ENCODE measurements at regions not wholly inside any gene's neighbourhood (a gene's known extent, or its start where the extent isn't known, plus 50 kb on each side); places are given as distances from the start of the nearest gene placed in this dataset.
"Not testable (repeated sequence)": the region's sequence is repeated elsewhere in the genome, so short reads cannot be mapped to it uniquely, and the experiment has no call there.

DNA sequence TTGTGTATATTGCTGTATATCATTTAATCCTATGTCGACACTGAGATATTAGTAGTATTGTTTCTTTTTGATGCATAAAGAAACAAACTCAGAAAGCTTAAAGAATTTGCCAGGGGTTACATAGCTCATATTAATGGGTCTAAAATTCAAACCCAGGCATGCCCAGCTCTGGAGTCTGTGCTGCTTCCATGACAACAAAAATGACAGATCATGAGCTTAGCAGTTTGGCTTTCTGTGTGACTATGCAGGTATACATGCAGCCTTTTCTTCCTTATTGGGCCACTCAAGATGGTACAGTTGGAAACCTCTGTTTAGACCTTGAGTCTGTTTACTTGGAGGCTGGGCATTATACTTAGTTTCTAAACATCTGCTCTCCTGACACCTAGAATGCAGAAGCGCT, 220.5 kb upstream of the TENM4 start:
- DNase-seq (ENCODE audit: low read depth), result no peak

DNA sequence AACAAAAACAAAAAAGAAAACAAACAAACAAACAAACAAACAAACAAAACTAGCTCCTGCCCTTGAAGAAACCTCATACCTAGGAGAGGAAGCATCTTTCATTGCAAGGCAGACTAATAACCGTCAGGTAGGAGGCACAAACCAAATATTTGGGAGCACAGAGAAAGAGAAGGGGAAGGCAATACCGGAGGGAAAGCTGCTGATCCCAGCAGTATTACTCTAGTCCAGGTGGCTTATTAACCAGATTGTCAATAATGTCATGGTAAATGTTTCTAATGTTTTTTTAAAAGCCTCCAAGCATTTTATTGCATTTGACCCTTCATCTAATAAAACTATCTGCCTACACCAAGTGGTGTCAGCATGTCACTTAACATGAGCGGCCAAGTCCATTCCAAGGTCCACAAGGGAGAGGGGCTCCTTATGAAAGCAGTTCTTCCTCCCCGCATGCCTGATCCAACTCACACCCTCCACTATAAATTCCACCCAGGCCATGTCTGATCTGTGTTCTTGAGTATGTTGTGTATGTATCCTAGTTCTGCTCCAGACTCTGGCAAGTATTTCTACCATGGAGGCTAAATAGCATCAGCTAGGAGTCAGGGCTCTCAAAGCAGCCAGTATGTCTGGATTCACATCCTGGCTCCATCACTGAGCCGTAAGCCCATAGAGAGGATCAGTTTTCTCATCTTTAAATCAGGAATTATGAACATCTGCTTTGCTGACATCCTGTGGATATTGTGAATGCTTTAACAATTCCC, 208.1 kb upstream of the TENM4 start:
- no peak for DNase-seq (ENCODE audit: low read depth)

DNA sequence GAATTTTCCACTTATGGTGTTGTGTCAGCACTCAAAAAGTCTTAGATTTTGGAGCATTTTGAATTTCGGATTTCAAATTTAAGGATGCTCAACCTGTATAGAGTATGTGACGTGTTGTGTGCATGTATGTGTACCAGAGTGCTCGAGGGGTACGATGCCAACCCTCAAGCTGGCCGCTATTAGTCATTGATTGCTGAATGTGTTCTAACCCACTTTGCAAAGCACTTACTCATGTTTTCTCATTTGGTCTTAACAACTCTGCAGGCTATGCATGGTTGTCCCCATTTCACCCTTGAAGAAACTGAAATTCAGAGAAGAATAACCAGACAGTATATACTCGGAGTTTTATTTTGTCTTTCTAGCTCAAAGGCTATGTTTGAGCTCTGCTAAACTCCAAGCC, 196.4 kb upstream of the TENM4 start:
- DNase-seq (ENCODE audit: low read depth), result no peak

DNA sequence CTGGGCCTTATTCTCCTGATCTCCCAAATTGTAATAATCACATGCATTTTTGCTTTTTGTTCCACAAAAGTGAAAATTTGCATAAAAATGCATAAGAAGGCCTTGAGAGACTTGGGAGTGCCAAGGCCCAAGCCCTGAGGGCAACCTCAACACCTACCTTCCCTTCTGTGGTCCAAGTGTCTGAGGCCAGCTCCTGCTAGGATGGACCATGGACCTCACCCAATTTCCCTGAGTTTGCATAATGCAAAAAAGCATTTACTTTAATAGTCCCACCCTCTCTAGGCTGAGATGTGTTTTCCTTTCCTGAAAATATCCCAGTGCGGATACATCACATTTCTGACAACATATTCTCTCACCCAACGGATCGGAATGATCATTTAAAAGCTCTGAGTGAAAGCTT, 194.1 kb upstream of the TENM4 start:
- no peak for DNase-seq (ENCODE audit: low read depth)

DNA sequence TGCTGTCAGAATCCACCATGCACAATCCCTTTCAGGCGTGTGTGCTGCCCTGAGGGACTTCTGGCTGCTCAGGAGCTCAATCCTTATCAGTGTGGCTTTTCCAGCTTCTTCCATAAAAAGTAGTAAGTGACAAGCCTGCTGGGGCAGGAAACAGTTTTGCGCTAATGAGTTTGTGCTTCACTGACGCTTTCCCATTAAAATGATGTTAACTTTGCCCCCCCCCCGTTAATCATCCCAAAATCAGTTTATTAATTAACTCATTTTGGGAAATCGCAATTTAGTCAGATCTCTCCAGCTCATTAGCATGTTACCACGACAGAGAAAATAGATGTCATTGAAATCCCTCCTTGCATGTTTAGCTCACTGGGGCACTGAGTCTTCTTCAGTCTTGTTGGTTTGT, 186.5 kb upstream of the TENM4 start:
- no peak for DNase-seq (ENCODE audit: low read depth)

DNA sequence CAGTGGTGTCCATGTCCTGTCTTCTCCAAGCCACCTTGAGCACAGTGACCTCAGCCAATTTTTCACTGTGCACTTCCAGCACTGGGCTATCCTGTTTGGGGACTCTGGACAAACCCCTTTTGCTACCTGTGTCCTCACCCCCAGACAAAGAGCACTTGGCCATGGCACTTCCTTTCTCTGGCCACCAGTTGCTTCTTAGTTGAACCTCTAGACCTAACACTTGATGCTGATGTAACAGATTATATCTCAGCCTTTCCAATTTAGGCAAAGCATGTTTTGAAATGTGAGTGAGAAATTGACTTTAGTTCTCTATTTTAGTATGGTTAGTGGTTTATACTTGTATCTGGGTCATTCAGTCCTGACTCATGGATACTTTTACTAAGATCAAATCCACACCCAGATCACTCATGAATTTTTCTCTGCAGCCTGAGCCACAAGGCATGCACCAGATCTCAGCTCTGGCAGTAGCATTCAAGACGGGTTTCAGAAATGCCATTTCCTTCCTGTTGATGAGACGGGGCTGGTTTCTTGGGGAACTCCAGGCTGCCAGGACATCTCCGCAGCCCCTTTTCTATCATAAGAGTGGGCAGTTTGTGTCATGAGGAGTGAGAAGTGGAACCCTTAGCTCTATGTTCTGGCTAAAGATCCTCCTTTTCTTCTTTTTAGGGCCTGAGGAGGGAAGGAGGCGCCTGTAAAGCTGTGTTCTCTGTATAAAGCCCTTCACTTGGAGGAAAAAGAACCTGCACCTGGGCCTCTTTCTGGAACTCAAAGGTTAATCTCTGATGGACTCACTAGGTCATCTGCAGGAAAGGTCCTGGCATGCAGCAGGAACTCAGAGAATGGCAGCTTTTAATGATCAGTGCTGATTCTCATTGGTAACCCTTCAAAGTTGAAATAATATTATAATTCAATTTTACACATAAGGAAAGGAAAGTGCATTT, 185.6 kb upstream of the TENM4 start:
- no peak for DNase-seq (ENCODE audit: low read depth)

DNA sequence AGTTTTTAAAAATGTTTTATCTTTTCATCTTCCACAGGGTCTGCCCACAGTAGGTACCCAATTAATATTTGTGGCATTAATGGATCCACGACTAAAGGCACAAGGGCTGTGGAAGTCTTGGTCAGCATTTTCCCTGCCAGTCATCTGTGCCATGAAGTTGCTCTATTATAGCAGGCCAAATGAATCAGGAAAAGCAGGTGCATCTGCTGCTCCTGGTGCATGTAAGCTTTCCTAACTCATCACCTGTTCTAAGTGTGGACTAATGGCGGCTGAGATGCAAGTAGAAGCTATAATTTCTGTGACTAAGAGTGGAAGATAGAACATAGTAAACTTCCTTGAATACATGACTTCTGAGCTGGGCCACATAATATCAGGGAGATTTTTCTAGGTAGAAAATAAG, 182.5 kb upstream of the TENM4 start:
- DNase-seq (ENCODE audit: low read depth), result no peak

DNA sequence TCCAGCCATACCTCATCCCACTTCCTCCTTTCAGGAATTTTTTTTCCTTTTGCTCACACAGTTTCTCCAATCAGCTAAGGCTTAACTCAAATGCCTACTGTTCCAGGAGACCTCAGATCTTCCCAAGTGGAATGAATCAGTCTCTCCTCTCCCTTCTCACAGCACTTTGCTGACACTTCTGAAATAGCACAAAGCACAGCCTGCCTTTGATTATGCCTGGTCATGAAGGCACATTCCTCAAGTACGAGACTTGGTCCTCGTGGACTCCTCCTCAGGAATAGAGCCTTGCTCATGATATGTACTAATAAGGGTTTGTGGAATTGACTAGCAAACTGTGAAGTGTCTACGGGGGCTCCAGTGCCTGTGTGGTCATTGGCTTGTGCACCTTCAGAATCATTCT, 176.7 kb upstream of the TENM4 start:
- no peak for DNase-seq (ENCODE audit: low read depth)

DNA sequence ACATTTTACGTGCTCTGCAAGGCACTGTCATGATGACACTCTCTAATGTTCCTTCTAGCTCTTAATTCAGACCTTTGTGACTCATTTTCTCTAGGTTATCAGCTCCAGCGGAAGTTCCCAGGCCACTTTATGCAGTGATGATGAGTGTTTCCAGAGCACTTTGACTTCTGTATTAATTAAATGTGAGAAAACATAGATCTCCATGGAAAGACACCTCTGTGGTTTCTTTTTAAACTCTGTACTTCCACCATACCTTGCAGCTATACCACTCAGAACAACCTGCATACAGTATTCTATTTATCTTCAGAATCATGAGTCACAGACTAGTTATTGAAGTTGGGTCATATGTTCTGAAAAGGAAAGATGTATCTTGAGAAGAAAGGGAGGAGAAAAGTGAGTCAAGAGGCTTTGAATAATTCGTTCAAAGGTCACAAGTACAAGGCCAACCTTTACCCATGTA, 175.6 kb upstream of the TENM4 start:
- no peak for DNase-seq (ENCODE audit: low read depth)

DNA sequence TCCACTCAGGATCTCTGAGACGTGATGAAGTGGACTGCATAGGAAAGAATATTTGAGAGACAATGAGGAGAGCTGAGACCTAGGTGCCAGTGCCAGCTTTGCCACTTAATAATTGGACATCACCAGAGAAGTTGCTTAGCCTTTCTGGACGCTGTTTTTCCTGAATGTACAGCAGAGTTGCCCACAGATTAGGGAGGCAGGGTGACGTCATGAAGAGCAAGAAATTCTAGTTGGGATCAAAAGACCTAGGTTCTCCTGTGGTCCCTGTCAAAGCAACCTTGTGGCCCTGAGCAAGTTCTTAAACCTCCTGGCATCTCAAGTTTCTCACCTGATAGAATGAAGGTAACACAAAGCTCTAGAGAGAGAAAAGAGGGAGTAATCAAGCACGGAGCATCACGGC, 174.6 kb upstream of the TENM4 start:
- no peak for DNase-seq (ENCODE audit: low read depth)

DNA sequence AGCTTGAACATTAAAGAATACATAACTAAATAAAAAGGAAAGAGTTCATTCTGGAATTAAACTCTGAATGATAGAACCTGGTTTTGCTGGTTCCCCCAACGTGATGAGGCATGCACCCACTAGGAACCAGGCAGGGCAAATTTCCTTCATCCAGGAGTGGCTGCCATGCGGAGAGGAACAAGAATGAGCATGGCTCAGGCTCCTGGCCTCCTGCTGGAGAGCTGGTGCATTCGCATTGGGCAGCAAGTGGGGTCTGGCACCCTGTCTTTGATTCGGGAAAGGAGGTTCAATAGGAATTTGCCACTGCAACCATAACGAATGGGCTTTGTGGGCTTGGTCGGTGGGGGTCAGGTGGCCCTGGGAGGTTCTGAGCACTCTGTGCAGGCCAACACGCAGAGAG, 169.8 kb upstream of the TENM4 start:
- no peak for DNase-seq (ENCODE audit: low read depth)

DNA sequence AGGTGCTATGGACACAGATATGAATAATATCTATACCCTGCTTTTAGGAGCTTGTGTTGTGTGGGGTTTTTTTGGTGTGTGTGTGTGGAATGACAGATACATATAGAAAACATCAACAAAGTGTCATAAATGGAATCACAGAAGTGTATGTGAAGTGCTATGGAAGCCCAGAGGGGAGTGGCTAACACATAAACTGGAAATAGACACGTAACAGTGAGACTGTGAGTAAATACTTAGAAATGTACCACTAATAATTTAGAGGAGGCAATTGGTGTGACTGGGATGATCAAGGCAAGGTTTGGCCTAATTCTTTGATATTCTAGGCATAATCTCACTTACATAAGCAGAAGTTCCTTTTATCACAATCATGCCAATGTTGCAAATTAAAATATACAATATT, 169.3 kb upstream of the TENM4 start:
- no peak for DNase-seq (ENCODE audit: low read depth)

DNA sequence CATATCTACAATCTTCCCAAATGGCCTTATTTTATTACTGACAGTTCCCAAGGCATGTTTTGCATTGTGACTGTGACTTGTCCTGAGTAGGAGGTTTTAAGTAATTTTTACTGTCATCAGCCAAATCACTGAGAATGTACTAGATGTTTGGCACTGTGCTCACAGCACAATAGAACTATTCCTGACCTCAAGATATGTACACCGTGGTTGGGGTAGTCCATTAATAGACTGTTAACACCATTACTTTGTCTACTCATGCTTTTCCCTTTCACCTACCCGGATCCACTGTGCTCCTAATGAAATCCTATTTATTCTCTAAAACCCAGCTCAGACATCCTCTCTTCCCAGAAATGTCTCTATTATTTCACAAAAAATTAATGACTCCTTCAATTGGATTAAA, 168.7 kb upstream of the TENM4 start:
- DNase-seq (ENCODE audit: low read depth), result no peak

DNA sequence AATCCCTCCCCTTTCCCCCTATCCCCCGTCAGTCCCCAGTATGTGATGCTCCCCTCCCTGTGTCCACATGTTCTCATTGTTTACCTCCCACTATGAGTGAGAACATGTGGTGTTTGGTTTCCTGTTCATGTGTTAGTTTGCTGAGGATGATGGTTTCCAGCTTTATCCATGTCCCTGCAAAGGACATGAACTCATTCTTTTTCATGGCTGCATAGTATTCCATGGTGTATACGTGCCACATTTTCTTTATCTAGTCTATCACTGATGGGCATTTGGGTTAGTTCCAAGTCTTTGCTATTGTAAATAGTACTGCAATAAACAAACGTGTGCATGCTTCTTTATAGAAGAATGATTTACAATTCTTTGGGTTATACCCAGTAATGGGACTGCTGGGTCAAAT, 165.6 kb upstream of the TENM4 start:
- not testable (repeated sequence) for DNase-seq (ENCODE audit: low read depth)

DNA sequence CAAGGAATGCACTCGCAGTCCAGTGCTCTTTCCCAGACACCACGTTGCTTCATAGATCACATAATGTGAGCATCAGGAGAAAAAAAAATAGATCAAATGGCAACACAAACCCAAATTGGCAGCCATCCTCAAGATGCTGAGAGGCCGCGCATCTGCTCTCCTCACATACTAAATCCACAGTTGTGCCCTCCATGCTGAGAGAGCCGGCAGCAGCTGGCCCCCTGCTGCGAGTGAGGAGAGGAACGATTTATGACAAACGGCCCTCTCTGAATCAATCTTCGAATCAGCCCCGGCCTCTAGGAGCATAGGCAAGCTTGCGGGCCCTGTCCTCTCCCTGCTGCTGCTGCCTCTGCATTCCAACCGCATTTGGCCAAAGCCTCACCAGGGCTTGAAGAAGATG, 159.9 kb upstream of the TENM4 start:
- no peak for DNase-seq (ENCODE audit: low read depth)

DNA sequence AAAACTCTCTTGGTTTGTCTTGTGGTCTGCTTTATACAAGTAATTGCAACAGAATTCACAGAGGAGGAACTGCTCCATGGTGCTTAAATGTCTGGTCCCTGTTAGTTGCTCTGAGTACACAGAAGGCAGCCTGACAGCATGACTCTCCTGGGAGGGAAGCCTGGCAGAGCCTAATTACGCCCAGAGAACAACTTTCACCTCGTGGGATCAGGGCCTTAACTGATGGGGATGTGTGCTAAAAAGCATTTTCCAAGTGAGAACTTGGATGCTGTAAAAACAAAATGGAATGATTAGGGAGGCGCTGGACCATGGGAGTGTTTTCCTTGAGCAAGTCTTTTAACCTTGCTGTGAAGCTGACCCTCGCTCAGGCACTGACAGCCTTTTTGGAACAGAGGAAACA, 154.0 kb upstream of the TENM4 start:
- DNase-seq (ENCODE audit: low read depth), result no peak

DNA sequence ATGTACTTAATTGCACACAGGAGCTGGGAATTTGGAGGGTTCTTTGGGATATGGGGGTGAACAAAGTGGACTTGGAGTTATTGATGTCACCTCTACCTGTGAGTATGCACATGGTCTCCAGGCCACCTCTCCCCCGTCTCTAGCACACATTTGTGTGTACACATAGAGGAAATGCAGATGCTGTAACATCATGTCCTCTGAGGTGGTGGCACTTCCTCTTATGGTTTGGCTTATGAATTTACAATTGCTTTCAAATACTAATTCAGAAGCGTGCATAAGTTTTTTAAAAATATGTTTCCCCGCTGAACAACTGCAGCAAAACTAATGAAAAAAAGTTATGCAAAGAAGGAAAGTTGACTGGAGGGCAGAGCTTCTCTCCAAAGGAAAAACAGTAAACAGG, 152.0 kb upstream of the TENM4 start:
- no peak for DNase-seq (ENCODE audit: low read depth)

DNA sequence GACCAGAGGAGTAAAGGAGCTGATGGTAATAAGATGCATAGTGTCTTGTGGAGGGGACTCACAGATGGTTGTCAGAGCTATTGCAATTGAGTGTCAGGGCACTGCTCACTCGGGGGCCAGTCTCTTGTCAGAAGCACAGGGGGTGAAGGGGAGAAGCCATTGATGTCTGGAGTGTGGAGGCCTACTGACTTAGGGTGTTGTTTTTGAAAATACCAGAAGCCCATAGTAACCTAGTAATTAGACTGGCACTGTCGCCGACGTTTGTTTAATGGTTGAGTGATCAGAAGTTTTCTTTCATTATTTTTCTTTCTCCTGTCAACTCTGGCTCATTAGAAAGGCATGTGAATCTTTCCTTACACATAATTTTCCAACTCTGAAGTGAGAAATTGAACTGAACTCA, 151.6 kb upstream of the TENM4 start:
- DNase-seq (ENCODE audit: low read depth), result no peak

DNA sequence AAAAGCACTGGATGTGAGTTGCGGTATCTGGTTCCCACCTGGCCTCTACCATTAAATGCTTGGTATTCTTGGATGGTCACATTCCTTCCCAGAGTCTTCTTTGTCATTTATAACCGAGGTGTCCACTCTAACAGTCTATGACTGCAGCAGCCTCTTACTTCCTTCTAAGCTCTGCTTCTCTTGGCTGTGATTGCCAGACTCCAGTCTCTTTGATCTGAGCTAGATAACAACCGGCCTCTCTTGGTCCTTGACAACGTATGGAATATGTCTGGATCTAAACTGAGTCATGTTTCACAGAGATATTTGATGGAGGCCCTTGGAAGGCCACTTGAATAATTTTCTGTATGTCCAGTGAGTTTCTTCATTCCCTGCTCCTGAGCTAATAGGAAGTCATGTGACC, 141.6 kb upstream of the TENM4 start:
- DNase-seq (ENCODE audit: low read depth), result no peak

DNA sequence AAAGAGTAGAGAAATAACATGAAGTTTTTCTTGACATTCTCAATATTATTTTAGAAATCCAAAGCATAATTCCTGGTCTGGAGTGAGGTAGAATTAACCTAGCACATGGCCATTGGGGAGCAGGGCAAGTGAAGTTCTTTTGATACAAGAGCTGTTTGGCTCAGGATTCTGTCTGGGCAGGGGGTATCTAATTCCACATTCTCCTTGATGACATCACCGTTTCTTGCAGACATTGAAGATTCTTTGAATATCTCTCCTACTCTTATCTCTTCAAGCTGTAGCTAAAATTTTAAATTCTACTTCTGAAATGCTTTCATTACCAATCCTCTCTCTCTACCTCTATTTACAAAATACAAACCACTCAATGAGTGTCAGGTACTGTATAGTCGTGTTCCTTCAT, 138.2 kb upstream of the TENM4 start:
- no peak for DNase-seq (ENCODE audit: low read depth)

DNA sequence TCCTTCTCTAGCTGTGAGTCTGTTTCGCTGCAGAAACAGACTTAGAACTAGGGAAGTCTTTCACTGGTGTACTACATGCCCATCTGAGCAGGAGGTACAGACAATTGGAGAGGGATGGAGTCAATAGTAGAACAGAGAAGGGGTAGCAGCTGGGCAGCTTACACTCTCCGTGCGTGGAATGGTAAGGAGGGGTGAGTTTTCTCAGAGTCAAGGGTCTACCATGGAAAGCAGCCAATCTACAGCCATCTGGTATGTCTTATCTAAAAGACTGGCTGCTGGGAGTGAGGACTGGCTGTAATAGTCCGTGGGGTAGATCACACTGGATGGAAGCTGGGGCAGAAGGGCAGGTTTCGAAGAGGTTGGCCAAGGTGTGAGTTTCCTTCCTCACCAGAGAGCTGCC, 137.3 kb upstream of the TENM4 start:
- DNase-seq (ENCODE audit: low read depth), result no peak

DNA sequence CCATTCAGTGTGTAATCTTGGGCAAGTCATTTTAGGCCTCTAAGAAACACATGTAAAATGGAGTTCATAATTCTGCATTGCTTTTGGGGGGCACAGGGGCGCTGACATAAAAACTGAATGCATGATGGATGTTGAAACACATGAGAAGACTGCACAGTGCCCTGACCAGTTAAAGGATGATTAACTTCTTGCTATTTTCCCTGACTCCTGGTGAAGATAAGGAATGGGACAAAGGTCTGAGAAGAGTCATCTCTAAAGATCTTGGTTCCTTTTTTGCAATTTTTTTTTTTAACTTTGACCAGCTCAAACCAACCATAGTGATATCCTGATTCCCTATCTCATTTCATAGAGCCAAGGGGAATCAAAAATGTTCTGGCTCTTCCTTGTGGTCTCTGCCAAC, 134.9 kb upstream of the TENM4 start:
- no peak for DNase-seq (ENCODE audit: low read depth)

DNA sequence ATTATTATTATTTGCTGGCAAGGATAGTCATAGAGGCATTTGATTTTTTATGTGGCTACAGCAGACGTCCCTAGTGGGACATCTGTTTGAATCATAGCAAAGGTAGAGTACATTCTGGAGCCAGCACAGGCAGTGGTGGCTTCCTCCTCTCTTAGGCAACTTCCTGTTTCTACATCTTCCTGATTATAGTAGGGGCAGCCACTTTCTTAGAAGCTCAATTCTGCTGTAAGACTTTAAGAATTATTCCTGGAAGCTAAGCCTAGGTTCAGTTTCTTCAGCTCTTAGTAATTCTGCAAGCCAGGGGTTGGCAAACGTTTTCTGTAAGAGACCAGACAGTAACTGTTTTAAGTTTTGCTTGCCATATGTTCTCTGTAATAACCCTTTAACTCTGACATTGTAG, 129.3 kb upstream of the TENM4 start:
- no peak for DNase-seq (ENCODE audit: low read depth)
